MG63 (cell line): ENCODE measurements at regions not wholly inside any gene's neighbourhood (a gene's known extent, or its start where the extent isn't known, plus 50 kb on each side); places are given as distances from the start of the nearest gene placed in this dataset.
A peak's percentile ranks its signal among the peaks of the same experiment; 100 is the strongest.

Experiments
- DNase-seq: peaks from one replicate; pipeline ENCODE4 v3.0.0-alpha.2; 2020
- H3K27me3 ChIP-seq: fragments of 250-450 bp; sonication (Bioruptor Pico); 2 replicates; pipeline ENCODE4 v1.5.1; 2020; ENCODE audit warnings: mild to moderate bottlenecking, moderate library complexity
- H3K36me3 ChIP-seq: fragments of 250-450 bp; sonication (Bioruptor Pico); 2 replicates; pipeline ENCODE4 v1.5.1; 2020; ENCODE audit warnings: mild to moderate bottlenecking, moderate library complexity
- H3K4me3 ChIP-seq: fragments of 250-450 bp; sonication (Bioruptor Pico); 2 replicates; pipeline ENCODE4 v1.5.1; 2020; ENCODE audit warnings: mild to moderate bottlenecking, moderate library complexity
- H3K9me3 ChIP-seq: fragments of 250-450 bp; sonication (Bioruptor Pico); 2 replicates; pipeline ENCODE4 v1.5.1; 2020; ENCODE audit warnings: mild to moderate bottlenecking, moderate library complexity

DNA sequence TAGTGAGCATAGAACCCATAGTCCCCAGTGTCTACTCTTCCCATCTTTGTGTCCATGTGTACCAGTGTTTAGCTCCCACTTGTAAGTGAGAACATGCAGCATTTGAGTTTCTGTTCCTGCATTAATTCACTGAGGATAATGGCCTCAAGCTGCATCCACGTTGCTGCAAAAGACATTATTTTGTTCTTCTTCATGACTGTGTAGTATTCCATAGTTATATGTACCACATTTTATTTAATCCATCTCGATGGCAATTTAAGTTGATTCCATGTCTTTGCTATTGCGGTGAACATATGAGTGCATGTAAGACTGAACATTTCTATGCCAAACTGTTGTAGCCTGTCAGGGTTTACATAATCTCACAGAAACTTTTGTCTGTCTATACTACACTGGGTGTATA lies 237.2 kb downstream of the IPO8 start:
- DNase-seq = no peak
- Histone ChIP-seq H3K27me3 (no peaks in the 10 kb centered on the region; the same call in 1 of the 2 replicates), H3K4me3 (no peak overlapping the region), H3K36me3 (no peaks in the 10 kb centered on the region), H3K9me3 (no peaks in the 10 kb centered on the region)

- Histone ChIP-seq H3K36me3 (no peaks in the 10 kb centered on the region), H3K4me3 (no peak overlapping the region), H3K9me3 (no peaks in the 10 kb centered on the region), H3K27me3 (no peaks in the 10 kb centered on the region; the same call in 1 of the 2 replicates)
- no peak for DNase-seq
Observed at GRCh38 chr12:30457621-30458289, 237.9 kb downstream of the IPO8 start.

- no peak overlapping the region for H3K4me3 ChIP-seq
- no peaks in the 10 kb centered on the region for H3K36me3 ChIP-seq
- no peaks in the 10 kb centered on the region for H3K27me3 ChIP-seq
- H3K9me3 ChIP-seq = no peaks in the 10 kb centered on the region
- DNase-seq = no peak
Observed at GRCh38 chr12:30450872-30451271, 244.8 kb downstream of the IPO8 start.

- no peaks in the 10 kb centered on the region for H3K36me3 ChIP-seq
- no peak overlapping the region for H3K4me3 ChIP-seq
- H3K9me3 ChIP-seq = no peaks in the 10 kb centered on the region
- H3K27me3 ChIP-seq = no peaks in the 10 kb centered on the region
- no peak for DNase-seq
Observed at GRCh38 chr12:30450226-30450625, 245.4 kb downstream of the IPO8 start.

DNA sequence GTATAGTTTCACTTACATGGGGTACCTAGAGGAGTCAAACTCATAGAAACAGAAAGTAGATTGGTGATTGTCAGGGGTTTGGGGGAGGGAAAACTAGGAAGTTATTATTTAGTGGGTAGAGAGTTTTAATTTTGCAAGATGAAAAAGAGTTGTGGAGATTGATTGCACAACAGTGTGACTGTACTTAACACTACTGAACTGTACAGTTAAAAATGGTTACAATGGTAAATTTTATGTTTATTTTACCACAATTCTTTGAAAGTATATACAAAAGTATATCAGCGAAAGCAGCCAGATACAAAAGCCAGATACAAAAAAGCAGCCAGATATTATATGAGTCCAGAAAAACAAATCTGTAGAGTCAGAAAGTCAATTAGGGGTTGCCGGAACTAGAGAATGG lies 247.6 kb downstream of the IPO8 start:
- Histone ChIP-seq H3K4me3 (no peak overlapping the region), H3K9me3 (no peaks in the 10 kb centered on the region), H3K27me3 (no peaks in the 10 kb centered on the region), H3K36me3 (no peaks in the 10 kb centered on the region)
- DNase-seq = no peak

DNA sequence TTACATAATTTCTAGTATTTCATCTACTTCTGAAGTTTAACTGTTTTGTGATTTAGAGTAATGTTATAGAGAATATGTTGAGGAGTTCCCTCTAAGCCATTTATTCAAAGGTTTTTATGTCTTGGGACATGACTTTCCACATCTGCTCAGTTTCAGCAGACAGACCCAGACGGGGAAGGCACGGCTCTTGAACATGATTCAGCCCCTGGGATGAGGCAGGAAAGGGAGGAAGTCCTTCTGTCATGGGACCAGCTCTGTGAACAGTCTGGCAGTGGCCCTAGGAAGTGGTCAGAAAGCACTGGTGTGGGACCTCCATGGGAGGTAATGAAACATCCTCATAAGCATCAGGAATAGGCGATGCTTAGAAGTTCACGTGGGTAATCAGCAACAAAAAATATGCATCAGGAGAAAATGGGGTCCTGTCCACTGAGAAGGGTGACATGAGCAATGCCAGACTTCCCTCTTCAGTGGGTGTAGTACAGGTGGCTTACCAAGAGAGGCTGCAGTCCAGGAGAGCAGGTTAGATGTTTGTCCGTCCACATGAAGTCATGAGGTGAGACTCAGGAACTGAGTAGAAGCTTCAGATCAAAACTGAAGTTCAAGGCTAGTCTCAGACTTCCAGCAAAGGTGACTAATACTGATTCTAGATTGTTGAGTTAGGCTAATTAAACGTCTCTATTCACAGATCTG lies 248.5 kb downstream of the IPO8 start:
- H3K27me3 ChIP-seq = no peaks in the 10 kb centered on the region; the same call in 1 of the 2 replicates
- no peak overlapping the region for H3K4me3 ChIP-seq
- no peaks in the 10 kb centered on the region for H3K36me3 ChIP-seq
- H3K9me3 ChIP-seq = no peaks in the 10 kb centered on the region
- no peak for DNase-seq

DNA sequence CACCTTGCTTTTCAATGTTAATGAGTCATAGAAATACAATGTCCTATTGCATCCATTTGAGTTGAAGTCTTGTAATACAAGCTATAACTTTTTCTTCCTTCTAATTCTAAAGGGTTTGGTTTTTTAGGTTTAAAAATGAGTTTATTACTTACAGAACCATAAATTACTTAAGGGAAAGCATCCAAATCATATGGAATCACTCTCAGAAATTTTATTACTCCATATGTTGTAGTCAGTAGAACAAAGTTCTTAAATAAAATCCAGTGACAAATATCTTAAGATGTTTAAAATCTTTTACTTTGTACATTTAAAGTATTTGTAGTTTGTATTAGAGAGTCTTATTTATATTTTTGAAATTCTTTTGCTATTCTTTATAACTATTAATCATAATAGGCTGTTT lies 253.2 kb downstream of the IPO8 start:
- H3K36me3 ChIP-seq = no peaks in the 10 kb centered on the region
- H3K27me3 ChIP-seq = no peaks in the 10 kb centered on the region; the same call in 1 of the 2 replicates
- DNase-seq = no peak
- H3K9me3 ChIP-seq = no peaks in the 10 kb centered on the region
- no peak overlapping the region for H3K4me3 ChIP-seq

DNA sequence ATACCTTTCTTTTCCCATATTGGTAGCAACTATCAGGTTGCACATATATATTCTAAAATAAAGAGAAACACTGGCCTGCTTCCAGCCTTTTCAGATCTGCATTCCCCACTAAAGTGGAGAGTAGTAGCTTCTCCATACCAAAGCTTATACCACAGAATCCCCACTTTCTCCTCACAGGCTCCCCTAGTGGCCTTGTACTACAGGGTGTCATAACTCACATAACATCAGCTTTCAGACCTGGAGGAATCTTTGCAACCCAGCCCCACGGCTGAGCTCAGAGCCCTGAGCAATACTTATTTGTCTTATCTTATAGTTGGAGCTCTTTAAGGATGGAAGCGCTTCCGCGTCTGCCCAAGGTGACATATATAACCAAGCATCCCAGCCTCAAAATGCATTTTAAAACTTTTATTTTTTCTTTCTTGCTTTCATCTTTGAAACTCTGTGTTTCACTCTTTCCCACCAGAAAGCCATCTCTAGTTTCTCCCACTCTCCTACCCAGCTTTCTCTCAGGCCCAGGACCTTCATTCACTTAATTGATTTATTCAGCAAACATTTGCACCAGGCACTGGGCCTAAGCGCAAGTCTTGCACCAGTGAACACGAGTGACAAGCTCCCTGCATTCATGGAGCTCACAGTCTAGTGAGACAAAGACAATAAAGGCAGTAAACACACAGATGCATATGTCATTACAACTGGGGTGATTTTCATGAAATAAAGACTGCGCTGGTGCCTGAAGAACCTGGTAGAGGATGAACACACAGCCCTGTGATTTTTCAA lies 254.7 kb downstream of the IPO8 start:
- H3K4me3 ChIP-seq = no peak overlapping the region
- no peaks in the 10 kb centered on the region for H3K9me3 ChIP-seq
- H3K27me3 ChIP-seq = no peaks in the 10 kb centered on the region; the same call in none of the 2 replicates
- peak; percentile 11 for DNase-seq
- H3K36me3 ChIP-seq = no peaks in the 10 kb centered on the region

DNA sequence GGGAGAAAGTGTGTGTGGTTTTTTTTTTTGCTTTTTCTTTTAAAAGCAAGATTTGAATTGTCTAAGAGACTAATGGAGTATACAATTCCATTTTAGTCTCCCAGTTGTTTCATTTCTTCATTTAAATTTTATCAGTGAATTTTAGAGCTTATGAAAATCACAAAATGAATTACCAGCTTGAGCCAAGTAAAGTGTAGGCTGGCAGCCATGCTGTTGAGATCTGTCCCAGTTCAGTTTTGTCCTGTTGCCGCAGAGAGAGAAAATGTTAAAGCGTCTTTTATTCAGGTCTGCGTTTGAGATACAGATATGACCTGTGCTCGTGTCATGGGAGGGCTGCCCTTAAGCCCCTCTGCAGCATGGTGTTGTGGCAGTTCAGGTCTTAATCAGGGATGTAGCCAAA lies 256.5 kb downstream of the IPO8 start:
- no peaks in the 10 kb centered on the region for H3K9me3 ChIP-seq
- no peaks in the 10 kb centered on the region; the same call in none of the 2 replicates for H3K27me3 ChIP-seq
- no peak for DNase-seq

DNA sequence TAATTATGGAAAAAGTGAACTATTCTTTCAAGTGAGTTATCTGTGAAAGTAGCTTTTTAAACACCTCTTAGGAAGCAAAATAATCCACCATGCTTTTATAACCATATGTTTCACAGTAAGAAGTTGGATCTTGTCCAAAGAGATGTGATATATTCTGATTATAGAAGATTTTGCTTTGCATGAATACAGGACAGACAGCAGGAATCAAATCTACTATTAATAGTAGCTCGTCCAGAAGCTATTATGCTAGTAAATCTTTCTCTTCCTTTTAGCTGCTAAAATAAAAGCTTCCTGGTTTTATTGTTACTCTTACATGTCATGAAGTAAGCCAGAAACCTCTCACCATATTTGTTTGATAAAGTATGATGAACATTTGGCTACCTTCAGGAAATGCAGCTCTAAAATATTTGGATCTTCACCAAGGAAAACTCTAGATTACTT lies 257.0 kb downstream of the IPO8 start:
- no peaks in the 10 kb centered on the region for H3K9me3 ChIP-seq
- DNase-seq = no peak
- no peaks in the 10 kb centered on the region; the same call in none of the 2 replicates for H3K27me3 ChIP-seq
- H3K36me3 ChIP-seq = no peaks in the 10 kb centered on the region
- no peak overlapping the region for H3K4me3 ChIP-seq

More for the DNA sequence above, 256.5 kb downstream of the IPO8 start:
- no peak overlapping the region for H3K4me3 ChIP-seq
- no peaks in the 10 kb centered on the region for H3K36me3 ChIP-seq

DNA sequence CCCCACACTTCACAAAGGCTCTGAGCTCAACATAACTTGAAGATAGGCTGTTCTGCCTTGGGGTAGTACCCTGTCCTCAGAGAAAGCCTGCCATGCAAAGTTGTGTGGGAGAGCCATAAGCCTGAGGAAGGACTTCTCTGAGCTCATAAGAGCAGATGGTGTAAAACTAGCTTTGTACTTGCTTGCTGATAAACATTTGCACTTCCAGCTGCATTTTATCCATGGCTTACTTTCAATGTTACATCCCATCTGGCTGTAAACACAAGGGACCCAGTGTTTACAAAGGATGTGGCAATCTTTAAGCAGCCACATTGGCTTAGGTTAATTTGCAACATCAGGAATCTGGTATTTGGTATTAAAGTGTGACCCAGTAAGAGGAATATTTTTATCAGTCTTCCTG lies 258.1 kb downstream of the IPO8 start:
- H3K4me3 ChIP-seq = no peak overlapping the region
- no peaks in the 10 kb centered on the region for H3K36me3 ChIP-seq
- DNase-seq = no peak
- no peaks in the 10 kb centered on the region; the same call in none of the 2 replicates for H3K27me3 ChIP-seq
- no peaks in the 10 kb centered on the region for H3K9me3 ChIP-seq

GRCh38 chr12:30437044-30437443 lies 258.6 kb downstream of the IPO8 start:
- DNase-seq = no peak
- Histone ChIP-seq H3K9me3 (no peaks in the 10 kb centered on the region), H3K4me3 (no peak overlapping the region), H3K36me3 (no peaks in the 10 kb centered on the region), H3K27me3 (no peaks in the 10 kb centered on the region; the same call in none of the 2 replicates)

DNA sequence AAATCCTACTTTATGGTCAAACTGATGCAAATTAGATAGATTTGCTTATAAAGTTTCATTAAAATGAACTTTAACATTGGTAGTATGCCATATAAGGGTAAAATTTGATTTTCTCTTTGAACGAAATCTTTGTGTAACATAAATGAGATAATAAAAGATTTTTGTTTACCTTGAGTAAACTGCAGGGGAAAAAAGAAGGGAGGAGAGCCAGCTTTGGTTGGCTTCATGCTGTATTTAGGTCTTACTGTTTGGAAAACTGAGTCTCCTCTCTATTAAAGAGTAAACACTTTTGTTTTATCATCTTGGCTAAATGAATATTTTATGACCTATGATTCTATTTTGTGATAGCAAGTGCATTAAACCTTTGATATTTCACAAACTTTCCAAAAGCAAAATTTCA lies 267.6 kb downstream of the IPO8 start:
- H3K36me3 ChIP-seq = no peaks in the 10 kb centered on the region
- H3K4me3 ChIP-seq = no peak overlapping the region
- DNase-seq = no peak
- H3K27me3 ChIP-seq = no peaks in the 10 kb centered on the region
- H3K9me3 ChIP-seq = peaks cover 4% of the 10 kb centered on the region

DNA sequence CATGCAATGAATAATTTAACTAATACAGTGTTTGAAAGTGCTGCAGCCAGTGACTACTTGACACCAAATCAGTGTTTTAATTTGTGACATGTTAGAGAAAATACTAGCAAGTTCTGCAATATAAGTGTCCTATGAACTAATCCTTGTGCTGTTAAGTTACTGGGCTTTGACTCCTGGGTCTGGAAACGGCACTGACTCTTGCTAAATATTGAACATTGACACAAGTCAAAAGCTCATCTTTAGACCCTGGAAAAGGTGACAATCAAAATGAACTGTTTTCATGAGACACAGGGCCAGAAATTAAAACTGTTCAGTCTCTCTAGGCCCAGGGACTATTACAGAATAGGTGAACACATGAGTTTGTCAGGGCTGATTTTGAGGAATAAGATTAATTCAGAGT lies 268.1 kb downstream of the IPO8 start:
- H3K4me3 ChIP-seq = no peak overlapping the region
- peaks cover 4% of the 10 kb centered on the region for H3K9me3 ChIP-seq
- H3K27me3 ChIP-seq = no peaks in the 10 kb centered on the region
- no peak for DNase-seq
- H3K36me3 ChIP-seq = no peaks in the 10 kb centered on the region

- Histone ChIP-seq H3K36me3 (no peaks in the 10 kb centered on the region), H3K27me3 (no peaks in the 10 kb centered on the region), H3K4me3 (no peak overlapping the region), H3K9me3 (peaks cover 2% of the 10 kb centered on the region; the same call in 1 of the 2 replicates)
- DNase-seq = no peak
Observed at GRCh38 chr12:30425445-30425844, 270.2 kb downstream of the IPO8 start.

DNA sequence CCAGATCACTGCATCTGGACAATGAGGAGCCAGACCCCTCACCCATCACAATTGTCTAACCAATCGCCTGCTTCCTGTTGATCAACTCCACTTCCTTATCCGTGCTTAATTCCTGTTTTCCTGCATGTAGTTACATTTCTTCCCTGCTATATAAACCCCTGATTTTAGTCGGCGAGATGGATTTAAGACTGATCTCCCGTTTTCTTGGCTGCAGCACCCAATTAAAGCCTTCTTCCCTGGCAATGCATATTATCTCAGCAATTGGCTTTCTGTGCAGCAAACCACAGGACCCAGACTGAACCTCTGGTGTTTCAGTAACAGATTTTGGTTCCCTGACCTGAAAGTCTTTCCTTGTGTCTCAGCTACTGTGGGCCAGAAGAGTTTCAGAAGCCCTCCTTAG lies 272.3 kb downstream of the IPO8 start:
- H3K36me3 ChIP-seq = no peaks in the 10 kb centered on the region
- H3K9me3 ChIP-seq = peaks cover 7% of the 10 kb centered on the region; the same call in 1 of the 2 replicates
- H3K4me3 ChIP-seq = no peak overlapping the region
- DNase-seq = no peak
- H3K27me3 ChIP-seq = no peaks in the 10 kb centered on the region

GRCh38 chr12:30422844-30423243 lies 272.8 kb downstream of the IPO8 start:
- H3K27me3 ChIP-seq = no peaks in the 10 kb centered on the region
- H3K4me3 ChIP-seq = no peak overlapping the region
- no peak for DNase-seq
- no peaks in the 10 kb centered on the region for H3K36me3 ChIP-seq
- H3K9me3 ChIP-seq = peaks cover 7% of the 10 kb centered on the region; the same call in 1 of the 2 replicates
